Cardiac fibroblast (primary cell): ENCODE measurements at regions not wholly inside any gene's neighbourhood (a gene's known extent, or its start where the extent isn't known, plus 50 kb on each side); places are given as distances from the start of the nearest gene placed in this dataset.

ENCODE experiments used
- DNase-seq, 2 donors: peaks; one replicate each; pipeline versions ENCODE4 v3.0.0 to v3.0.0-alpha.2; 2010; ENCODE audit warnings: low read depth in 2 of 2
- H3K4me3 ChIP-seq, 2 donors: replicated peaks in 1 of 2; 1 replicate in 1 of 2; 2 replicates in 1 of 2; pipeline ENCODE4 v1.5.1; 2011; ENCODE audit warnings: low read depth in 2 of 2, low read length in 2 of 2, mild to moderate bottlenecking in 2 of 2, moderate library complexity in 1 of 2
- TF ChIP-seq, protein P1 (sequence below): IDR thresholded peaks from one replicate; pipeline ENCODE4 v1.5.1; 2011; ENCODE audit warnings: low read depth, mild to moderate bottlenecking, low read length, inconsistent platforms

GRCh38 chr13:78910147-78910546 is 251.2 kb upstream of the OBI1 start:
- TF ChIP-seq, protein P1, sequence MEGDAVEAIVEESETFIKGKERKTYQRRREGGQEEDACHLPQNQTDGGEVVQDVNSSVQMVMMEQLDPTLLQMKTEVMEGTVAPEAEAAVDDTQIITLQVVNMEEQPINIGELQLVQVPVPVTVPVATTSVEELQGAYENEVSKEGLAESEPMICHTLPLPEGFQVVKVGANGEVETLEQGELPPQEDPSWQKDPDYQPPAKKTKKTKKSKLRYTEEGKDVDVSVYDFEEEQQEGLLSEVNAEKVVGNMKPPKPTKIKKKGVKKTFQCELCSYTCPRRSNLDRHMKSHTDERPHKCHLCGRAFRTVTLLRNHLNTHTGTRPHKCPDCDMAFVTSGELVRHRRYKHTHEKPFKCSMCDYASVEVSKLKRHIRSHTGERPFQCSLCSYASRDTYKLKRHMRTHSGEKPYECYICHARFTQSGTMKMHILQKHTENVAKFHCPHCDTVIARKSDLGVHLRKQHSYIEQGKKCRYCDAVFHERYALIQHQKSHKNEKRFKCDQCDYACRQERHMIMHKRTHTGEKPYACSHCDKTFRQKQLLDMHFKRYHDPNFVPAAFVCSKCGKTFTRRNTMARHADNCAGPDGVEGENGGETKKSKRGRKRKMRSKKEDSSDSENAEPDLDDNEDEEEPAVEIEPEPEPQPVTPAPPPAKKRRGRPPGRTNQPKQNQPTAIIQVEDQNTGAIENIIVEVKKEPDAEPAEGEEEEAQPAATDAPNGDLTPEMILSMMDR, result no peak
- DNase-seq, result no peak
- no peak overlapping the region for H3K4me3 ChIP-seq

DNA sequence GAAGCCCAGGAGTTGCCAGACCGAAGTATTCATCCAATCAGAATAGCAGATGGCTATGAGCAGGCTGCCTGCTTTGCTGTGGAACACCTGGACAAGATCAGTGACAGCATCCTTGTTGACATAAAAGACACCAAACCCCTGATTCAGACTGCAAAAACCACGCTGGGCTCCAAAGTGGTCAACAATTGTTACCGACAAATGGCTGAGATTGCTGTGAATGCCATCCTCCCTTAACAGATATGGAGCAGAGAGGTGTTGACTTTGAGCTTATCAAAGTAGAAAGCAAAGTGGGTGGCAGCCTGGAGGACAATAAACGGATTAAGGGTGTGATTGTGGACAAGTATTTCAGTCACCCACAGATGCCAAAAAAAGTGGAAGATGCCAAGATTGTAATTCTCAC is 250.3 kb upstream of the OBI1 start:
- TF ChIP-seq, protein P1, result no peak
- H3K4me3 ChIP-seq, result no peak overlapping the region
- no peak for DNase-seq

- no peak overlapping the region for H3K4me3 ChIP-seq
- TF ChIP-seq, protein P1, result no peak
- no peak for DNase-seq
Observed at GRCh38 chr13:78907006-78907405, 248.1 kb upstream of the OBI1 start.

DNA sequence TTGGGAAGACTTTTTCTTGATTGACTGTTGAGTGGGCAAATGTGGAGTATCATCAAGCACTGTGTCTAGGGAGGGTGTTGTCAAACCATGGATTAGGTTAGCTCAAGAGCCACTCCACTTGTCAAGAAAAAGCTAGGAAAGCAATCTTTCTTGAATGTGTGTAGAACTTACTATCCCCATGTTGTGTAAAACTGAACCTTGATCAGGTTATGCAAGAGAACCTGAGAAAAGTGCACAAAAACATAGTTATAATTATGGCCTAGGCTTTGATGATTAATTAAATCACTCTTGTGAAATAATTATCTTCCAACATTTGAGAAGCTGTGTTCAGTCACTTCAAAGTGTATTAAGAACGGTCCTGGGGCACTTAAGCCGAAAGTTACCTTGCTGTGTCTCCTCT is 238.2 kb upstream of the OBI1 start:
- no peak for DNase-seq
- H3K4me3 ChIP-seq, result no peak overlapping the region
- TF ChIP-seq, protein P1, result no peak

DNA sequence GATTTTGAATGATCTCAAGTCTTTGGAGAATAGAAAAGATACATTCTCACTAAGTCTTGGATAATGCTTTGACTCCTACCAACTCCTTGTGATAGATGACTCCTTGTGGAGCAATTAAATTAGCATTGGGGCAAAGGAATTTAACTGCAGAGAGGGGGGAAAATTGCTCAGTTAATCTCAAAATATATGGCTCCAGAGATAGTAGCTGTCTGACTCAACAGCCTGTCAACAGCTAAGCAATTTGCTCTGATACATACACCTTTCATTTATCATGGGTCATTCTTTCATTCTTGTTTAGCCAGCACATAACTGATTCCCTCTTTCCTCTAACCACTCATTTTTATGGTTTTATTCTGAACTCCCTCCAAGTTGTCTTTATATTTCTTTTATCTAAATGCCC is 225.6 kb upstream of the OBI1 start:
- DNase-seq, result no peak
- TF ChIP-seq, protein P1, result no peak
- no peak overlapping the region for H3K4me3 ChIP-seq

DNA sequence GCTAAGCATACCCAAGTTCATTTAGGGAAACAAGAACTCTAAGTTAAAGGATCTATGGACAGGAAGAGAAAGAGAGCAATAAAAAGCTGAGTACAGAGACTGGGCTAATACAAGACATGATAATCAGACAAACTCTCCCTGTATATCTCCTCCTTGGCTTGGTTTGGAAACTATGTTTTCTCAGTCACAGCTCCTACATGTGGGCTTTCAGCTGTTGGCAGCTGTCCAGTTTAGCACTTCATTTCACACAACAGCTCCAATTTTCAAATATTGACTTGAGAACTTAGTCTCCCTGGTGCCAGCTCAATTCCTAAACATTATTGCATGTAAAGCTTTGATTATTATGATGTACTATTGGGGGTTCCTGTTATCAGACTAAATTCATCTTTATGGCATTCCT is 222.8 kb upstream of the OBI1 start:
- H3K4me3 ChIP-seq, result no peak overlapping the region
- DNase-seq, result no peak
- TF ChIP-seq, protein P1, result no peak

- TF ChIP-seq, protein P1, result no peak
- H3K4me3 ChIP-seq, result no peak overlapping the region
- no peak for DNase-seq
Observed at GRCh38 chr13:78881054-78881453, 222.1 kb upstream of the OBI1 start.
